ENCODE measurements at regions not wholly inside any gene's neighbourhood (a gene's known extent, or its start where the extent isn't known, plus 50 kb on each side); places are given as distances from the start of the nearest gene placed in this dataset.

- TF ChIP-seq ARID4B (CRISPR knock-in tag; IDR thresholded peaks at IDR 0.05): no peak
- no peak for TF ChIP-seq THRA (IDR thresholded peaks at IDR 0.05)
- TF ChIP-seq CBX2 (IDR thresholded peaks at IDR 0.05; ENCODE audit: insufficient read depth, low read length, poor library complexity, severe bottlenecking): no peak
- TF ChIP-seq ATF6 (CRISPR knock-in tag; IDR thresholded peaks at IDR 0.05): no peak
- no peak for TF ChIP-seq CBFA2T2 (conservative IDR thresholded peaks at IDR 0.05)
- no peak for TF ChIP-seq LCOR (CRISPR knock-in tag; IDR thresholded peaks at IDR 0.05)
Observed at GRCh38 chr2:220051716-220052115, 424.3 kb downstream of the SLC4A3 start (continued).

All from K562 (cell line).